NCI-H2107 (cell line): ENCODE measurements at regions not wholly inside any gene's neighbourhood (a gene's known extent, or its start where the extent isn't known, plus 50 kb on each side); places are given as distances from the start of the nearest gene placed in this dataset.

Experiments used
- DNase-seq: peaks from one replicate; lab custom pipeline; 2025; lab: John Stamatoyannopoulos, UW

DNA sequence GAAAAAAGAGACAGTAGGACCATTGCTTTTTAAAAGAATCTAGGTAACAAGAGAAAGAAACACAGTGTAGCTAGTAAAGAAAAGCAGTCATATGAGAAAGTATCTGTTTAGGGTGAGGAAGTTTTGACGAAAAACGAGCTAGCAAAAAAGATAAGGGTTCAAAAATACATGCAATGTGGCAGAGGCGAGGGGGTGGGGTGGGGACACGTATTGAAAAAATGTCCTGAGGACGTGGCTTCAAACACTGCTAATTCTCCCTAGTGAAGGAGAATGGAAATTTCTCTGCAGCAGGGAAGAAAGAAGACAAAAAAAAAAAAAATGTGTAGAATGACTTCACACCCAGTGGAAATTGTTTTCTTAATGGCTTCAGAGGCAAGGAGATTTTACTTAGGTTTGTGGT is 856.4 kb upstream of the INTU start:
- no peak for DNase-seq

GRCh38 chr4:126777649-126778048 is 855.1 kb upstream of the INTU start:
- no peak for DNase-seq

- DNase-seq = no peak
Observed at GRCh38 chr4:126778348-126778747, 854.4 kb upstream of the INTU start.

DNA sequence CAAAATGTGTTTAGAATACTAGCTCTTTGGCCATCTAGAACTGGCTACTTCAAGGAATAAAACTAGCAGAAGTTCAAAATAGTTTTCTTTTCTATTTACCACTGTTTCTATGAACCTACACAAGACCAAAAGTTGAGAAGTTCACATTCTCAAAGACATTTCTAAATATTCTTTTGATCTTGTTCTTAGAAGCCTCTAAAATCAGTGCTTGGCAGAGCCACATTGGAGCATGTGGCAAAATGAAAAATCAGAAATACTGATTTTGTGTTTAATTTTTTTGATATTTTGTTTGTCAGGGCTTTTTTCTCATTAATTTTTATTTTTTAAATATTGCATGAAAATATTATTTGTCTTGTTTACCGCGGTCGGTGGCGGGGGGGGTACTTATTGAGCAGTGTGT is 853.8 kb upstream of the INTU start:
- no peak for DNase-seq

DNA sequence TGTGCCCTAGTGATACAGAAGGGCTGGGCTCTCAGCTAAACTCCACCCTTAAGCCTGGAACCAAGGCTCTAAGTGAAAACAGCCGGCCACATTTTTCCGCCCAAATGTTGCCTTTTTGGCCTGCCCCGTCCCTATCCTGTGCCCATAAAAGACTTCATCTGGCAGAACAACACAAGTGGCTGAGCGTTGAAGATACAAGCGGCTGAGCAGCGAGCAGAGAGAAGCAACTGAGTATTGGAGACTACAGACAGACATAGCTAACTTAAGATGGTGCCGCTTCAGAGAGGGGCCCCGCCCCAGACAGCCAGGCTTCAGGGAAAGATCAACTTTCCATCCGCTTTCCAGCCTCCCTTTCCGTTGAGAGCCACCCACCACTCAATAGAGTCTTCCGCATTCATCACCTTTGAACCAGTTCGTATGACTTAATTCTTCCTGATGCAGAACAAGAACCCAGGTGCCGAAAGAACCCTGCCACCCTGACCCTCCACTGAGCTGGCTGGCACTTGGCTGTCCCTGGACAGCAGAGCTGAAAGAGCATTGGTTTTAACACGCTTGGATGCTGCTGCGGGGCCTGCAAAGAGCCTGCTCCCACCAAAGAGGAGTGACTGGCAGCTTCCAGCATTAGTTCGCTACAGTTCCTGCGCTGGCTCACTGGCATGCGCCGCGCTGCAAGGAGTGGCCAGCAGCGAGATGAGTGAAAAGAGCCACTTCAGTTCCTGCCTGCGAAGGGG is 853.2 kb upstream of the INTU start:
- no peak for DNase-seq

DNA sequence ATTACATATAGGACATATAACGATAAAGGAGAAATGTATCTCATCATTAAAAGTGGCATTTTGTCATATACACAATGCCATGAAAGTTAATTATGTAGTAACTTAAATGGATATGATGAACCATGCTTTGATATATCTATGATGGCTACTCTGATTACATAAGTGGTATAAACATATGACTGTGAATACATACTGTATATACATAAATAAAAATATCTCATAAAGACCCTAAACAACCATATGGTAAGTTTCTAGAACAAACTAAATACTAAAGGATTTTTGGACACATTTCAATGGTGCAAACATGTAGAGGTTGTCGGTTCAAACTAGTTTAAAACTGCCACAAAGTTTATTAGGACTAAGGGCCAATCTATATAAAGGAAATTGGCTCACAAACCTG is 849.6 kb upstream of the INTU start:
- DNase-seq = no peak

DNA sequence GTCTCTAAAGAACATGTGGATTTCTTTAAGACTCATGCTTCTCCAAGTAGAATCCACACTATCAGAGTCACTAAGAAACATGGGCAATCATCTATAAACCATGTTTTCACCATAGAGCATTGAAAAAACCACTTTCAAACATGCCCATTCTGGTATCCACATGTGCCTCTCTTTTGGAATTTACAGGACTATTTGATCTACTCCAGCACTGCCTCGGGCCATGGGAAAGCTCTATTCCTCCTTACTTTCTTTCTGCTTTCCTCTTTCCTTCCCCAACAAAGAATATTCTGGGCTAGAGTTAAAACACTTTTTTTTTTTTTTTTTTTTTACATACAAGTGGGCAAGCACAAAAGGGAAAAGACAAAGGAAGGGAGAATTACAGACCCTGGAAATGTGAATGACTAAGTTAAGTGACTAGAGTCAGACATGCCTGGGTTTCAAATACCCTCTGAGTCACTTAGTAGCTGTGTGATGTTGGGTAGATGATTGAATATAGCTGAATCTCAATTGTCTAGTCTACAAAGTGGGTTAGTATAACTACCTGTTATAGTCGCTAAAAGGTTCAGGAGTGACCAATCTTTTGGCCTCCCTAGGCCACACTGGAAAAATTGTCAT is 847.7 kb upstream of the INTU start:
- DNase-seq = no peak

DNA sequence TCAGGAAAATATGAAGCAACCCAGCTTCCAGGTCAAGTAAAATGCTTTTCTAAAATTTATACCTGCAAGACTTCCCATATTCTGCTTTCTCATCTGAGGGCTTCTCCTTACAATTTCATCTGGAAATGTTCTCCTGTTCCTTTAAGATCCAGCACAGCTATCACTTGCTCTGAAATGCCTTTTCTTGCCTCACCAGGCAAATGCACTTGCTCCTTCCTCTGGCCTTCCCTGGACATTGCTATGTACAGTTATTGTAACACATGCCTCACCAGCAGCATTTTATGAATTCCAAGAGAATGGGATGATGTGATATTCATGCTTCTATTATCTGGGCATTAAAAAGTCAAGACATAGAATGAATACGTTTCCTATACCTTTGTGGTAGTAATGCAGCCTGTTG is 842.1 kb upstream of the INTU start:
- DNase-seq = no peak

- no peak for DNase-seq
Observed at GRCh38 chr4:126794363-126794762, 838.4 kb upstream of the INTU start.

GRCh38 chr4:126798214-126798613 is 834.5 kb upstream of the INTU start:
- DNase-seq = no peak

- DNase-seq = no peak
Observed at GRCh38 chr4:126799416-126799815, 833.3 kb upstream of the INTU start.

DNA sequence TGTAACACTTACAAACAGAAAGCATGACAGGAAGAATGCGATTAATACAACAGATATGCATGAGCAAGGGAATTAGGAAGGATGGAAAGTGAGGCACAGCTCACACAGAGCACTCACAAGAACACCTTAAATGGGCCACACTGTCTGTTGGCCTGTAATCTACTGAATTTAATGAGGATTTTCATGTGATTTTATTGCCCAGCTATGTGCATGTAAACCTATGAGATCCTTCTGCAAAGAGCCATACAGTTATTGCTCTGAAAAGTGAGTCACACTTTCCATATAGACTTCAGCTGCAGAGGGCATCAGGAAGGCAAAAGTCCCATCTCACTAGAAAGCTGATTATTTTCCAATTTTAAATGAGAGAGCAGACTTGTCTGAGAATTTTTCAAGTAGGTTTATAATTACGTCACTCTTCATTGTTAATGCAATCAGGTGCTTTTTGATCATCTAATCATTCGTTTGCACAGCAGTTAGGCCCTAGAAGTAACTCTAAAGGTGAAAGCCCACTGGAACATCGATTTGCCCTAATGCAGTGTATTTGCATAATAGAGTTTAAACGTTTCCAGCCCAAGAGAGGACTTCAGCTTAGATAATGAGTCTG is 832.7 kb upstream of the INTU start:
- no peak for DNase-seq

DNA sequence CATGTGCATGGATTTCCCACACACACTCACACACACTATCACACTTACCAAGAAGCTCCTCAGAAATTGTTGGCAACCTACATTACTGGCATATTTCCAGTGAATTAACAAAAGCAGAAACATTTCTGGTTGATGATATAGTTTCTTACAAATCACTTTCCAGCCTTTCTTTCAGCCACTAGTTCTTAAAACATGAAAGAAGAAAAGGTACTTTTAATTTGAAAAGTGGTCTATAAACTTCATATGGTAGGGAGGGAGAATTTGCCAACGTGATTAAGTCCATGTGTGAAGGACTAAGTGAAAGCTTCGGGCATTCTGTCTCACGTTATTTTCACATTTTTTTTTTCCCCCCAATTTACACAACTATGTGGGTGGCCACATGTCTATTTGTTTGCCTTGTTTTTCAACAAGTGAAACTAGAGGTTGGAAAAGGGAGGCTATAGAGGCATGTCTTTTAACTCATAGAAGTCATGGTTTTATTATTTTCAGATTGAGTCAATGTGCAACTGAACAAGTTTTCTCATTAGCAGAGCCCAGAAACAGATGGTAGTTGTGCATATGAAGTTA is 832.1 kb upstream of the INTU start:
- no peak for DNase-seq

GRCh38 chr4:126807132-126807531 is 825.6 kb upstream of the INTU start:
- DNase-seq = no peak

DNA sequence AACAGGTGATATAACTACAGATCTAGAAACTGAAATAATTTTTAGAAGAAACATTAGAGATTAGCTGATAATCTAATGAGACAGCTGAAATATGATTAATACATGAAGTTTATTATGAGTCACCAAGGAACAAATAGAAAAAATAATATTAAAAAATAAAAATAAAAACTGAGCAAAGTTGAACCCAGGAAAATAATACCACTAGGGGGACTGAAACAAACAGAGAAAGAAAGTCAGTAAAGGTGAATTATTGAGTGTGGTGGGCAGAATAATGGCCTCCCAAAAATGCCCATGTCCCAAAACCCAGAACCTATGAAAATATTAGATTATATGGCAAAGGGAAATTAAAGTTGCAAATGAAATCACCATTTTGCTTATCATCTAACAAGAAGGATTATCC is 820.7 kb upstream of the INTU start:
- DNase-seq = no peak

DNA sequence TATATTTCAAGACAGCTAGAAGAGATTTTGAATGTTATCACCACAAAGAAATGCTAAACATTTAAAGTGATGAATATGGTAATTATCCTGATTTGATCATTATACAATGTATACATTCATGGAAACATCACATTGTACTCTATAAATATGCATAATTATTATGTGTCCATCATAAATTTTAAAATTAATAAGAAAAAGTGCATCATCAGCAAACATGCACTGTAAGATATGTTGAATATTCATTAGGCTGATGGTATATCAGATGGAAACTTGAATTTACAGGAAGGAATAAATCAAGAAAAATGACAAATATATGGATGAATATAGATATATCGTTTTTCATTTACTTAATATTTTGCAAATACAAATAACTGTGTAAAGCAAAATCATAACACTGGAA is 812.1 kb upstream of the INTU start:
- DNase-seq = no peak

GRCh38 chr4:126821152-126821551 is 811.6 kb upstream of the INTU start:
- DNase-seq = no peak

DNA sequence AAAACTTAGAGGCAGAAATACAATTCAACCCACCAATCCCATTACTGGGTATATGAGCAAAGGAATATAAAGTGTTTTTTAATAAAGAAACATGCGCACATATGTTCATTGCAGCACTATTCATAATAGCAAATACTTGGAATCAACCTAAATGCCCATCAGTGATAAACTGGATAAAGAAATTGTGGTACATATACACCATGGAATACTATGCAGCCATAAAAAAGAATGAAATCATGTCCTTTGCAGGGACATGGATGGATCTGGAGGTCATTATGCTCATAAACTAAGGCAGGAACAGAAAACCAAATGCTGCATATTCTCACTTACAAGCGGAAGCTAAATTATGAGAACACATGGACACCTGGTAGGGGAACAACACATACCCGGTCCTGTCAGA is 807.7 kb upstream of the INTU start:
- no peak for DNase-seq

- DNase-seq = no peak
Observed at GRCh38 chr4:126827669-126828068, 805.1 kb upstream of the INTU start.

DNA sequence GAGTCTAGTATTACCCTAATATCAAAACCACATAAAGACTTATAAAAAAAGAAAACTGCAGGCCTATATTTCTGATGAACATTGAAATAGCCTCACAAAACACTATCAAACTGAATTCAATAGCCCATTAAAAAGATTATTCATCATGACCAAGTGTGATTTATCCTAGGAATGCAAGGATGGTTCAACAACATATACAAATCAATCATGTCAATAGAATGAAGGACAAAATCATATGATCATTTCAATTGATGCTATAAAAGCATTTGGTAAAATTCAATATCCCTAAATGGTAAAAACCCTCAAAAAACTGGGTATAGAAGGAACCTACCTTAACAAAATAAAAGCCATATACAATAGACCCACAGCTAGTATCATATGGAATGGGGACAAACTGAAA is 797.9 kb upstream of the INTU start:
- no peak for DNase-seq

- DNase-seq = no peak
Observed at GRCh38 chr4:126838941-126839679, 793.6 kb upstream of the INTU start.

DNA sequence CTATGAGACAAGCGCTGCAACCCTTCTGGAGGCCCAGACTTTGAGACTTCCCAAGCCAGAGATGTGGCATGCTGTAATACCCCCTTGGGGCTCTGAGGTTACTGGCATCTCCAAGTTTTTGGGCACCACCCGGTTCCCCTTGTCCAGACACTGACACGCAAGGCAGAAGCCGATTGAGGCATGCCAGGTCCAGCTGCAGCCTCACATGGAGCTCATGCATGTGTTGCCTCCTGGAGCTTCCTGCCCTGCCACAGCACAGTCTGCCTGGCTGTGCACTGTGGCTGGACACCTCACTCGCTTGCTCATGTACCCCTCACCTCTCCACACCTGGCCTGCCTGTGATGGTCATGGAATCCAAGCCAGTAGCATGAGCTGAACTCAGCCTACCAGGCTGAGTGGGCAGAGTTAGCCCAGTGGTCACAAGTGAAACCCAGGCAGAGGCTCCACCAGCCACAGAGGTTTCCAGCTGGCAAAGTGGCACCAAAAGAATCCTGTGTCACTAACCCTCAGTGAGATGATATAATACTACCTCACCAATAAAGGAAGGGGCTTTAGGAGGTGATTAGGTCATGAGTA is 789.2 kb upstream of the INTU start:
- no peak for DNase-seq
